ENCODE measurements at regions not wholly inside any gene's neighbourhood (a gene's known extent, or its start where the extent isn't known, plus 50 kb on each side); places are given as distances from the start of the nearest gene placed in this dataset.
"Not testable (repeated sequence)": the region's sequence is repeated elsewhere in the genome, so short reads cannot be mapped to it uniquely, and the experiment has no call there.

- Histone ChIP-seq H3K9me3 (ENCODE audit: low read length) (no peaks in the 10 kb centered on the region), H4K20me1 (ENCODE audit: insufficient read depth, low read depth, low read length) (no peaks in the 10 kb centered on the region), H3K4me3 (ENCODE audit: low read length) (no peak overlapping the region), H2AFZ (ENCODE audit: low read length) (no peak overlapping the region), H3K9ac (ENCODE audit: low read length) (no peak overlapping the region), H3K36me3 (ENCODE audit: insufficient read depth, low read length) (no peaks in the 10 kb centered on the region), H3K4me1 (ENCODE audit: low read length) (peaks cover 17% of the 10 kb centered on the region), H3K79me2 (ENCODE audit: low read length) (no peaks in the 10 kb centered on the region), H3K27ac (ENCODE audit: low read length) (no peak overlapping the region), H3K9me2 (replicated peaks; ENCODE audit: insufficient read depth, low read length) (no peaks in the 10 kb centered on the region), H3K27me3 (ENCODE audit: low read length) (no peaks in the 10 kb centered on the region), H3K4me2 (ENCODE audit: low read depth, low read length, poor library complexity, severe bottlenecking) (no peak overlapping the region)
- no peak for DNase-seq
Measured at GRCh38 chr7:55307123-55307916, 57.8 kb upstream of the LANCL2 start.

- Histone ChIP-seq H3K9me3 (ENCODE audit: low read length) (no peaks in the 10 kb centered on the region), H3K4me2 (ENCODE audit: low read depth, low read length, poor library complexity, severe bottlenecking) (no peak overlapping the region), H3K79me2 (ENCODE audit: low read length) (no peaks in the 10 kb centered on the region), H3K36me3 (ENCODE audit: insufficient read depth, low read length) (no peaks in the 10 kb centered on the region), H2AFZ (ENCODE audit: low read length) (no peak overlapping the region), H3K27me3 (ENCODE audit: low read length) (no peaks in the 10 kb centered on the region), H3K4me3 (ENCODE audit: low read length) (no peak overlapping the region), H3K9me2 (replicated peaks; ENCODE audit: insufficient read depth, low read length) (no peaks in the 10 kb centered on the region), H3K9ac (ENCODE audit: low read length) (no peak overlapping the region), H4K20me1 (ENCODE audit: insufficient read depth, low read depth, low read length) (no peaks in the 10 kb centered on the region), H3K27ac (ENCODE audit: low read length) (no peak overlapping the region), H3K4me1 (ENCODE audit: low read length) (peaks cover 17% of the 10 kb centered on the region)
- no peak for DNase-seq
Measured at GRCh38 chr7:55308186-55308929, 56.8 kb upstream of the LANCL2 start.

GRCh38 chr7:55309040-55309991 is 55.8 kb upstream of the LANCL2 start:
- Histone ChIP-seq H3K9me3 (ENCODE audit: low read length) (no peaks in the 10 kb centered on the region), H3K36me3 (ENCODE audit: insufficient read depth, low read length) (no peaks in the 10 kb centered on the region), H2AFZ (ENCODE audit: low read length) (no peak overlapping the region), H3K9ac (ENCODE audit: low read length) (no peak overlapping the region), H3K79me2 (ENCODE audit: low read length) (no peaks in the 10 kb centered on the region), H3K27me3 (ENCODE audit: low read length) (no peaks in the 10 kb centered on the region), H3K4me2 (ENCODE audit: low read depth, low read length, poor library complexity, severe bottlenecking) (no peak overlapping the region), H3K9me2 (replicated peaks; ENCODE audit: insufficient read depth, low read length) (no peaks in the 10 kb centered on the region), H3K27ac (ENCODE audit: low read length) (no peak overlapping the region), H3K4me3 (ENCODE audit: low read length) (no peak overlapping the region), H4K20me1 (ENCODE audit: insufficient read depth, low read depth, low read length) (no peaks in the 10 kb centered on the region), H3K4me1 (ENCODE audit: low read length) (peaks cover 12% of the 10 kb centered on the region)
- DNase-seq = no peak

- no peak overlapping the region for H3K9ac ChIP-seq (ENCODE audit: low read length)
- no peaks in the 10 kb centered on the region for H3K9me2 ChIP-seq (replicated peaks; ENCODE audit: insufficient read depth, low read length)
- H3K27ac ChIP-seq (ENCODE audit: low read length) = no peak overlapping the region
- no peaks in the 10 kb centered on the region for H3K9me3 ChIP-seq (ENCODE audit: low read length)
- peaks cover under 1% of the 10 kb centered on the region; the same call in 1 of the 2 replicates for H3K4me1 ChIP-seq (ENCODE audit: low read length)
- H3K4me2 ChIP-seq (ENCODE audit: low read depth, low read length, poor library complexity, severe bottlenecking) = no peak overlapping the region
- H3K27me3 ChIP-seq (ENCODE audit: low read length) = no peaks in the 10 kb centered on the region
- no peak overlapping the region for H2AFZ ChIP-seq (ENCODE audit: low read length)
- H3K79me2 ChIP-seq (ENCODE audit: low read length) = no peaks in the 10 kb centered on the region
- no peaks in the 10 kb centered on the region for H3K36me3 ChIP-seq (ENCODE audit: insufficient read depth, low read length)
- H3K4me3 ChIP-seq (ENCODE audit: low read length) = no peak overlapping the region
- no peak for DNase-seq
- no peaks in the 10 kb centered on the region for H4K20me1 ChIP-seq (ENCODE audit: insufficient read depth, low read depth, low read length)
Measured at GRCh38 chr7:55310287-55311025, 54.7 kb upstream of the LANCL2 start.

GRCh38 chr7:55311892-55312291 is 53.2 kb upstream of the LANCL2 start:
- H3K9ac ChIP-seq (ENCODE audit: low read length); H3K79me2 ChIP-seq (ENCODE audit: low read length): not testable (repeated sequence)

GRCh38 chr7:55313671-55314070 is 51.5 kb upstream of the LANCL2 start:
- H3K4me2 ChIP-seq (ENCODE audit: low read depth, low read length, poor library complexity, severe bottlenecking); H3K9me3 ChIP-seq (ENCODE audit: low read length); H3K4me1 ChIP-seq (ENCODE audit: low read length); H3K9me2 ChIP-seq (replicated peaks; ENCODE audit: insufficient read depth, low read length); H3K36me3 ChIP-seq (ENCODE audit: insufficient read depth, low read length); H3K27ac ChIP-seq (ENCODE audit: low read length); DNase-seq; H2AFZ ChIP-seq (ENCODE audit: low read length); H3K9ac ChIP-seq (ENCODE audit: low read length); H4K20me1 ChIP-seq (ENCODE audit: insufficient read depth, low read depth, low read length); H3K79me2 ChIP-seq (ENCODE audit: low read length); H3K27me3 ChIP-seq (ENCODE audit: low read length); H3K4me3 ChIP-seq (ENCODE audit: low read length): not testable (repeated sequence)

More at GRCh38 chr7:55311892-55312291, 53.2 kb upstream of the LANCL2 start:
- H3K4me2 ChIP-seq (ENCODE audit: low read depth, low read length, poor library complexity, severe bottlenecking); H3K4me1 ChIP-seq (ENCODE audit: low read length); H3K4me3 ChIP-seq (ENCODE audit: low read length); H2AFZ ChIP-seq (ENCODE audit: low read length); H3K36me3 ChIP-seq (ENCODE audit: insufficient read depth, low read length); H4K20me1 ChIP-seq (ENCODE audit: insufficient read depth, low read depth, low read length); H3K9me3 ChIP-seq (ENCODE audit: low read length); H3K9me2 ChIP-seq (replicated peaks; ENCODE audit: insufficient read depth, low read length); H3K27me3 ChIP-seq (ENCODE audit: low read length); DNase-seq; H3K27ac ChIP-seq (ENCODE audit: low read length): not testable (repeated sequence)

- H3K27ac ChIP-seq (ENCODE audit: low read length) = no peak overlapping the region
- no peak overlapping the region for H3K4me3 ChIP-seq (ENCODE audit: low read length)
- H3K79me2 ChIP-seq (ENCODE audit: low read length) = no peaks in the 10 kb centered on the region
- H3K36me3 ChIP-seq (ENCODE audit: insufficient read depth, low read length) = no peaks in the 10 kb centered on the region
- H2AFZ ChIP-seq (ENCODE audit: low read length) = no peak overlapping the region
- H3K4me2 ChIP-seq (ENCODE audit: low read depth, low read length, poor library complexity, severe bottlenecking) = no peak overlapping the region
- no peaks in the 10 kb centered on the region for H3K9me3 ChIP-seq (ENCODE audit: low read length)
- H3K9me2 ChIP-seq (replicated peaks; ENCODE audit: insufficient read depth, low read length) = no peaks in the 10 kb centered on the region
- DNase-seq = no peak
- H4K20me1 ChIP-seq (ENCODE audit: insufficient read depth, low read depth, low read length) = no peaks in the 10 kb centered on the region
- no peaks in the 10 kb centered on the region for H3K4me1 ChIP-seq (ENCODE audit: low read length)
- H3K9ac ChIP-seq (ENCODE audit: low read length) = no peak overlapping the region
- no peaks in the 10 kb centered on the region for H3K27me3 ChIP-seq (ENCODE audit: low read length)
Measured at GRCh38 chr7:55314967-55315366, 50.2 kb upstream of the LANCL2 start.

Measured in Karpas-422 (cell line).